SK-N-SH (cell line): ENCODE measurements at regions not wholly inside any gene's neighbourhood (a gene's known extent, or its start where the extent isn't known, plus 50 kb on each side); places are given as distances from the start of the nearest gene placed in this dataset.

ENCODE experiments used
- CTCF ChIA-PET: fragments of 300-600, 350-600 bp; formaldehyde crosslinking; extraction: SDS; loops from one replicate; lab custom pipeline; 2021; lab: Yijun Ruan, JAX
- POLR2A ChIA-PET: fragments of 350-600 bp; sonication (Branson Sonifier 250); formaldehyde crosslinking; extraction: SDS; loops from one replicate; lab custom pipeline; 2020; ENCODE audit warnings: antibody characterized with exemption, inconsistent platforms; lab: Yijun Ruan, JAX
- DNase-seq: peaks from one replicate; pipeline ENCODE4 v3.0.0; 2012
- H2AFZ ChIP-seq: fragments of 200-600 bp; sonication (generic); 2 replicates; pipeline ENCODE4 v1.8.1; 2016; ENCODE audit warnings: antibody characterized with exemption, mild to moderate bottlenecking, low read depth
- H3F3A ChIP-seq: fragments of 200-600 bp; sonication (generic); replicated peaks from 2 replicates; pipeline ENCODE3; 2016; ENCODE audit warnings: antibody characterized with exemption, mild to moderate bottlenecking; ENCODE audit not compliant: insufficient read depth
- H3K27ac ChIP-seq, 2 experiments: fragments of 200-500 bp in 1 of 2; fragments of 200-600 bp in 1 of 2; sonication (Bioruptor generic) in 1 of 2; sonication (generic), shearing (Covaris generic) in 1 of 2; 2 replicates each; pipeline versions ENCODE4 v1.5.1 to v1.6.1; 2014 to 2016; ENCODE audit warnings: low read depth in 2 of 2, inconsistent platforms in 1 of 2, low read length in 1 of 2, mild to moderate bottlenecking in 1 of 2, mixed read lengths in 1 of 2
- H3K27me3 ChIP-seq: fragments of 200-600 bp; sonication (generic), shearing (Covaris generic); 2 replicates; pipeline ENCODE4 v1.6.1; 2016; ENCODE audit warnings: mixed run types; ENCODE audit not compliant: insufficient read depth
- H3K36me3 ChIP-seq, 2 experiments: fragments of 200-500 bp in 1 of 2; fragments of 200-600 bp in 1 of 2; sonication (Bioruptor generic) in 1 of 2; sonication (generic) in 1 of 2; replicated peaks in 1 of 2; 2 replicates each; pipeline versions ENCODE3 to v1.5.1; 2014 to 2016; ENCODE audit warnings: low read length in 1 of 2, mild to moderate bottlenecking in 1 of 2; ENCODE audit not compliant: insufficient read depth in 2 of 2, control insufficient read depth in 1 of 2
- H3K4me1 ChIP-seq, 2 experiments: fragments of 200-500 bp in 1 of 2; fragments of 200-600 bp in 1 of 2; sonication (Bioruptor generic) in 1 of 2; sonication (generic), shearing (Covaris generic) in 1 of 2; 2 replicates each; pipeline versions ENCODE4 v1.5.1 to v1.6.1; 2014 to 2016; ENCODE audit warnings: low read depth in 1 of 2, low read length in 1 of 2, mixed run types in 1 of 2; ENCODE audit not compliant: insufficient read depth in 2 of 2, control insufficient read depth in 1 of 2
- H3K4me2 ChIP-seq: fragments of 200-600 bp; sonication (generic), shearing (Covaris generic); 2 replicates; pipeline ENCODE4 v1.6.1; 2017; ENCODE audit warnings: mixed run types
- H3K4me3 ChIP-seq, 2 experiments: fragments of 200-500 bp in 1 of 2; fragments of 200-600 bp in 1 of 2; sonication (Bioruptor generic) in 1 of 2; sonication (generic), shearing (Covaris generic) in 1 of 2; 2 replicates each; pipeline versions ENCODE4 v1.5.1 to v1.8.1; 2014 to 2016; ENCODE audit warnings: low read depth in 2 of 2, inconsistent platforms in 1 of 2, low read length in 1 of 2, mild to moderate bottlenecking in 1 of 2, mixed read lengths in 1 of 2, moderate library complexity in 1 of 2
- H3K79me2 ChIP-seq: fragments of 200-600 bp; sonication (generic); 2 replicates; pipeline ENCODE4 v1.8.1; 2017; ENCODE audit warnings: mild to moderate bottlenecking; ENCODE audit not compliant: insufficient read depth
- H3K9ac ChIP-seq: fragments of 200-600 bp; sonication (generic); 2 replicates; pipeline ENCODE4 v1.6.1; 2017; ENCODE audit warnings: mixed run types
- H3K9me2 ChIP-seq: fragments of 200-600 bp; sonication (generic); 2 replicates; pipeline ENCODE4 v1.6.1; 2017; ENCODE audit warnings: mixed run types
- H3K9me3 ChIP-seq: fragments of 200-600 bp; sonication (generic); 2 replicates; pipeline ENCODE4 v1.6.1; 2017; ENCODE audit warnings: mixed run types, mild to moderate bottlenecking, moderate library complexity
- H4K20me1 ChIP-seq: fragments of 200-600 bp; sonication (generic); 2 replicates; pipeline ENCODE4 v1.6.1; 2017; ENCODE audit warnings: mild to moderate bottlenecking, mixed run types; ENCODE audit not compliant: insufficient read depth
- CHD2 ChIP-seq: fragments of 150-350 bp; IDR thresholded peaks from 2 replicates; pipeline ENCODE4 v1.6.1; 2018; ENCODE audit warnings: low read length; ENCODE audit not compliant: partially characterized antibody
- ELF1 ChIP-seq: IDR thresholded peaks from 2 replicates; pipeline ENCODE4 v1.4.0; 2012
- EP300 ChIP-seq, 2 experiments: IDR thresholded peaks; 2 replicates each; pipeline versions ENCODE4 v1.4.0 to v1.6.1; 2012; ENCODE audit warnings: borderline replicate concordance in 1 of 2, low read depth in 1 of 2, low read length in 1 of 2
- EZH2phosphoT487 ChIP-seq: fragments of 200-600 bp; sonication (generic); IDR thresholded peaks from 2 replicates; pipeline ENCODE4 v1.6.1; 2017; ENCODE audit warnings: low read depth, mixed run types, mild to moderate bottlenecking, antibody characterized with exemption, moderate library complexity, borderline replicate concordance
- FOSL2 ChIP-seq: IDR thresholded peaks from 2 replicates; pipeline ENCODE4 v1.4.0; 2012; ENCODE audit warnings: low read depth, mild to moderate bottlenecking, moderate library complexity, borderline replicate concordance
- GABPA ChIP-seq: IDR thresholded peaks from 2 replicates; pipeline ENCODE4 v1.4.0; 2012; ENCODE audit warnings: low read depth, mild to moderate bottlenecking
- MEF2A ChIP-seq: IDR thresholded peaks from 2 replicates; pipeline ENCODE4 v1.4.0; 2012; ENCODE audit warnings: low read depth, borderline replicate concordance
- NRF1 ChIP-seq: IDR thresholded peaks from 2 replicates; pipeline ENCODE4 v1.6.1; 2012; ENCODE audit warnings: low read depth, mild to moderate bottlenecking, low read length
- RAD21 ChIP-seq: IDR thresholded peaks from 2 replicates; pipeline ENCODE4 v1.6.1; 2012; ENCODE audit warnings: mild to moderate bottlenecking, low read length
- TAF1 ChIP-seq: IDR thresholded peaks from 2 replicates; pipeline ENCODE4 v1.6.1; 2012; ENCODE audit warnings: low read depth, mild to moderate bottlenecking, low read length, moderate library complexity, borderline replicate concordance
- YY1 ChIP-seq: IDR thresholded peaks from 2 replicates; pipeline ENCODE4 v1.4.0; 2012; ENCODE audit warnings: low read depth, mild to moderate bottlenecking
- WGBS: methylation state at CpG from one replicate; pipeline ENCODE4 v1.1.6; 2017; ENCODE audit warnings: low lambda C conversion rate; 5-methylcytosine and 5-hydroxymethylcytosine counted together
- TF ChIP-seq, protein P1 (sequence below): IDR thresholded peaks from 2 replicates; pipeline ENCODE4 v1.4.0; 2012; ENCODE audit warnings: low read depth, borderline replicate concordance
- TF ChIP-seq, protein P2 (sequence below): fragments of 150-350 bp; IDR thresholded peaks from 2 replicates; pipeline ENCODE4 v1.6.1; 2016; ENCODE audit warnings: mild to moderate bottlenecking, low read depth, low read length
- TF ChIP-seq, protein P3 (sequence below): IDR thresholded peaks from 2 replicates; pipeline ENCODE4; 2012
- TF ChIP-seq, protein P4 (sequence below): IDR thresholded peaks from 2 replicates; pipeline ENCODE4 v1.4.0; 2012; ENCODE audit warnings: low read depth
- TF ChIP-seq, protein P5 (sequence below): fragments of 150-350 bp; IDR thresholded peaks from 2 replicates; pipeline ENCODE4 v1.6.1; 2017; ENCODE audit warnings: antibody characterized with exemption, low read length, low read depth, borderline replicate concordance

DNA sequence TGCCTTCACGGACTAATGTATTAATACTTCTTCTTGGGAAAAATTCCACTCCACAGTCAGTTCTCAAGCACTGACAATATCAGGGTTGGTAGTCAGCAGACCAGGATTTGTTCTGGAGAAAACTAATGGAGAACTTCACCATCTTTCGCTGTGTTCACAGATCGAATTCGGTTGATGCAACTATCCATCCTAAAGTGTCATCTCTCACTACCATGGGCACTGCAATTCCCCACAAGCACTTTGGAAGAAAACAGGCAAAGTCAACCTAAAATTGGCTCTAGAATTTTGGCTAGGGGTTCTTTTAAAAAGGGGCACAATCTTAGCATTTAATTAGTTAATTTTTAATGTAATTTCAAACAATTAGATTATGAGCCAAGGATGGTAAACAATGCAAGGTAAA, 164.4 kb downstream of the HGF start:
- H3K36me3 ChIP-seq = no peaks in the 10 kb centered on the region
- no peak for DNase-seq
- no peaks in the 10 kb centered on the region for H3K79me2 ChIP-seq
- H3K27ac ChIP-seq = no peak overlapping the region
- TF ChIP-seq YY1 (no peak), EP300 (IDR thresholded peaks at IDR 0.05; ENCODE audit: borderline replicate concordance in 1 of 2, low read depth in 1 of 2, low read length in 1 of 2) (no peak), GABPA (no peak), RAD21 (no peak), EZH2phosphoT487 (no peak), NRF1 (no peak), MEF2A (no peak), TAF1 (no peak), ELF1 (no peak), CHD2 (no peak), FOSL2 (no peak)
- TF ChIP-seq, protein P1, sequence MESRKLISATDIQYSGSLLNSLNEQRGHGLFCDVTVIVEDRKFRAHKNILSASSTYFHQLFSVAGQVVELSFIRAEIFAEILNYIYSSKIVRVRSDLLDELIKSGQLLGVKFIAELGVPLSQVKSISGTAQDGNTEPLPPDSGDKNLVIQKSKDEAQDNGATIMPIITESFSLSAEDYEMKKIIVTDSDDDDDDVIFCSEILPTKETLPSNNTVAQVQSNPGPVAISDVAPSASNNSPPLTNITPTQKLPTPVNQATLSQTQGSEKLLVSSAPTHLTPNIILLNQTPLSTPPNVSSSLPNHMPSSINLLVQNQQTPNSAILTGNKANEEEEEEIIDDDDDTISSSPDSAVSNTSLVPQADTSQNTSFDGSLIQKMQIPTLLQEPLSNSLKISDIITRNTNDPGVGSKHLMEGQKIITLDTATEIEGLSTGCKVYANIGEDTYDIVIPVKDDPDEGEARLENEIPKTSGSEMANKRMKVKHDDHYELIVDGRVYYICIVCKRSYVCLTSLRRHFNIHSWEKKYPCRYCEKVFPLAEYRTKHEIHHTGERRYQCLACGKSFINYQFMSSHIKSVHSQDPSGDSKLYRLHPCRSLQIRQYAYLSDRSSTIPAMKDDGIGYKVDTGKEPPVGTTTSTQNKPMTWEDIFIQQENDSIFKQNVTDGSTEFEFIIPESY = no peak
- TF ChIP-seq, protein P2, sequence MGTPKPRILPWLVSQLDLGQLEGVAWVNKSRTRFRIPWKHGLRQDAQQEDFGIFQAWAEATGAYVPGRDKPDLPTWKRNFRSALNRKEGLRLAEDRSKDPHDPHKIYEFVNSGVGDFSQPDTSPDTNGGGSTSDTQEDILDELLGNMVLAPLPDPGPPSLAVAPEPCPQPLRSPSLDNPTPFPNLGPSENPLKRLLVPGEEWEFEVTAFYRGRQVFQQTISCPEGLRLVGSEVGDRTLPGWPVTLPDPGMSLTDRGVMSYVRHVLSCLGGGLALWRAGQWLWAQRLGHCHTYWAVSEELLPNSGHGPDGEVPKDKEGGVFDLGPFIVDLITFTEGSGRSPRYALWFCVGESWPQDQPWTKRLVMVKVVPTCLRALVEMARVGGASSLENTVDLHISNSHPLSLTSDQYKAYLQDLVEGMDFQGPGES = no peak
- TF ChIP-seq, protein P3, sequence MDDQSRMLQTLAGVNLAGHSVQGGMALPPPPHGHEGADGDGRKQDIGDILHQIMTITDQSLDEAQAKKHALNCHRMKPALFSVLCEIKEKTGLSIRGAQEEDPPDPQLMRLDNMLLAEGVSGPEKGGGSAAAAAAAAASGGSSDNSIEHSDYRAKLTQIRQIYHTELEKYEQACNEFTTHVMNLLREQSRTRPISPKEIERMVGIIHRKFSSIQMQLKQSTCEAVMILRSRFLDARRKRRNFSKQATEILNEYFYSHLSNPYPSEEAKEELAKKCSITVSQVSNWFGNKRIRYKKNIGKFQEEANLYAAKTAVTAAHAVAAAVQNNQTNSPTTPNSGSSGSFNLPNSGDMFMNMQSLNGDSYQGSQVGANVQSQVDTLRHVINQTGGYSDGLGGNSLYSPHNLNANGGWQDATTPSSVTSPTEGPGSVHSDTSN = no peak
- TF ChIP-seq, protein P4, sequence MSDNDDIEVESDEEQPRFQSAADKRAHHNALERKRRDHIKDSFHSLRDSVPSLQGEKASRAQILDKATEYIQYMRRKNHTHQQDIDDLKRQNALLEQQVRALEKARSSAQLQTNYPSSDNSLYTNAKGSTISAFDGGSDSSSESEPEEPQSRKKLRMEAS = no peak
- TF ChIP-seq, protein P5, sequence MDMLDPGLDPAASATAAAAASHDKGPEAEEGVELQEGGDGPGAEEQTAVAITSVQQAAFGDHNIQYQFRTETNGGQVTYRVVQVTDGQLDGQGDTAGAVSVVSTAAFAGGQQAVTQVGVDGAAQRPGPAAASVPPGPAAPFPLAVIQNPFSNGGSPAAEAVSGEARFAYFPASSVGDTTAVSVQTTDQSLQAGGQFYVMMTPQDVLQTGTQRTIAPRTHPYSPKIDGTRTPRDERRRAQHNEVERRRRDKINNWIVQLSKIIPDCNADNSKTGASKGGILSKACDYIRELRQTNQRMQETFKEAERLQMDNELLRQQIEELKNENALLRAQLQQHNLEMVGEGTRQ = no peak
- peaks cover under 1 to 2% of the 10 kb centered on the region in 2 experiments; a peak in 1 of 4 replicates for H3K4me1 ChIP-seq
- ChIA-PET POLR2A (no interaction called here), CTCF (interaction anchor here (1.5 kb wide), 1 partner anchor 28 kb away, joined by 3 read pairs; no protein-coding TSS in a partner anchor)
- no peaks in the 10 kb centered on the region for H3K9me2 ChIP-seq
- 94% methylated on average over 4 of the region's 4 CpGs for WGBS
- H2AFZ ChIP-seq = no peak overlapping the region
- no peaks in the 10 kb centered on the region for H4K20me1 ChIP-seq
- H3K9me3 ChIP-seq = no peaks in the 10 kb centered on the region
- peaks cover 3% of the 10 kb centered on the region for H3F3A ChIP-seq
- no peak overlapping the region for H3K9ac ChIP-seq
- no peak overlapping the region for H3K4me2 ChIP-seq
- no peaks in the 10 kb centered on the region for H3K27me3 ChIP-seq
- H3K4me3 ChIP-seq = no peak overlapping the region
